Cardiac muscle cell (in vitro differentiated cells and primary cell): ENCODE measurements at regions not wholly inside any gene's neighbourhood (a gene's known extent, or its start where the extent isn't known, plus 50 kb on each side); places are given as distances from the start of the nearest gene placed in this dataset.

ENCODE experiments used
- DNase-seq, 2 donors: peaks; one replicate each; pipeline versions ENCODE4 v3.0.0 to v3.0.0-alpha.2; 2010 to 2017; ENCODE audit warnings: low read depth in 1 of 2, low spot score in 1 of 2
- H3K27ac ChIP-seq: fragments of 200-600 bp; sonication (generic); 2 replicates; pipeline ENCODE4 v1.5.1; 2016
- H3K27me3 ChIP-seq: fragments of 200-600 bp; sonication (generic); 2 replicates; pipeline ENCODE4 v1.6.0; 2016; ENCODE audit warnings: control low read depth
- H3K36me3 ChIP-seq: fragments of 200-600 bp; sonication (generic); 2 replicates; pipeline ENCODE4 v1.5.1; 2016; ENCODE audit warnings: control low read depth
- H3K4me1 ChIP-seq: fragments of 200-600 bp; sonication (generic); 2 replicates; pipeline ENCODE4 v1.8.1; 2017; ENCODE audit warnings: low read depth, mild to moderate bottlenecking, mixed run types
- H3K4me3 ChIP-seq: fragments of 200-600 bp; sonication (generic); 2 replicates; pipeline ENCODE4 v1.5.1; 2016; ENCODE audit warnings: mild to moderate bottlenecking
- H3K9me3 ChIP-seq: fragments of 200-600 bp; sonication (generic); 2 replicates; pipeline ENCODE4 v1.5.1; 2017; ENCODE audit warnings: low read depth, mild to moderate bottlenecking, control low read depth
- CTCF ChIP-seq: IDR thresholded peaks from 2 replicates; pipeline ENCODE4 v1.5.1; 2012; ENCODE audit warnings: low read depth, mild to moderate bottlenecking, low read length

DNA sequence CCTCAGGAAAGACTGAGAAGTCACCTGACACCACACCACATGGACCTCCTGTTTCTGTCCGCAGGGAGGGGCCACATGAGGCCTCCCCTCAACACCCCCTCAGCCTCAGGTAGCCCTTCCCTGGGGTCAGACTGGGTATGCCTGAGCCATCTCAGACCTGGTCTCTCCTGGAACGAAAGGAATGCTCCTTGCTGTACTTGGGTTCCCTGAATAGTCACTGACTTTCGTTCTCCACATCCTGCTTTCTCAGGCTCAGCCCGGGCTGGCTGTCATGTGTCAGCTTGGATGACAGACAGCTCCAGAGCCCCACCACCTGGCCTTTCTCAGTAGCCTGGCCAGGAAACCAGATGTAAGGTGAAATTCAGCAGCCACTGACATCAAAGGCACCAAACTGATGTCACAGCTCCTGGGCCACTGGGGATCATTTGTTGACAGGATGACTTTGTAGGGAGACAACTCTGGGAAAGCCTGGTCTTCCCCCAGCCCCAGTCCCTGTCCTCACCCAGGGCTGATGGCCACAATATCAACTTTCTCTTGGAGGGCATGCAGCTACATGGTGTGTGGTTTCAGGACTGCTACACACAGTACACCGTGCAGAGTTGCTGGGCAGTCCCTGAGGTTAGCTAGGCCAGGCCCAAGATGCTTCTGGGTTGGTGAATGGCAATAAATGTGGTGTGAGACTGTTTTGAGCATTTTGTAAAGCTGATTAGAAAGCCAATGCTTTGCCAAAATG lies 141.4 kb upstream of the MRPS22 start:
- Histone ChIP-seq H3K36me3 (no peaks in the 10 kb centered on the region), H3K27me3 (no peaks in the 10 kb centered on the region), H3K4me3 (no peak overlapping the region), H3K4me1 (peaks cover 12% of the 10 kb centered on the region), H3K9me3 (no peaks in the 10 kb centered on the region), H3K27ac (no peak overlapping the region)
- peak in 1 of 2 donors; percentile 78 for DNase-seq
- no peak for TF ChIP-seq CTCF

DNA sequence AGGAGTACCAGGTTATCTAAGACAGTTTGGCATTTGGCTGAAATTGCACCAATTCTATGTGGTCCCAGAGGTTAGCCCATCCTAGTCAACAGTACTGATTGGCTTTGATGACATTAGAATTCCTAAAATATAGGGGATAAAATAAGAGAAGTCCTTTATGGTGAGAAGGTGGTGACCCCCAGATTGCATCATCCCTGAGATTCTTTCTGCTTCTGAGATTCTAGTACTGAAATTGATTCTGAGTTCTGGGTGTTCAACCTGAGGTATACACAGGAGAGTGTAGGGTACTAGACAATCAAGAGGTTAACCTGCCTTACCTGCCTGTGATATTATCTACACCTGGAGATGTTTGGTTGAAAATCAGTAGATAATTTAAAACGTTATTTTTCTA lies 140.9 kb upstream of the MRPS22 start:
- no peak for TF ChIP-seq CTCF
- H3K4me3 ChIP-seq, result no peak overlapping the region
- peaks cover 12% of the 10 kb centered on the region for H3K4me1 ChIP-seq
- H3K36me3 ChIP-seq, result no peaks in the 10 kb centered on the region
- DNase-seq, result no peak
- H3K27me3 ChIP-seq, result no peaks in the 10 kb centered on the region
- H3K9me3 ChIP-seq, result no peaks in the 10 kb centered on the region
- no peak overlapping the region for H3K27ac ChIP-seq

DNA sequence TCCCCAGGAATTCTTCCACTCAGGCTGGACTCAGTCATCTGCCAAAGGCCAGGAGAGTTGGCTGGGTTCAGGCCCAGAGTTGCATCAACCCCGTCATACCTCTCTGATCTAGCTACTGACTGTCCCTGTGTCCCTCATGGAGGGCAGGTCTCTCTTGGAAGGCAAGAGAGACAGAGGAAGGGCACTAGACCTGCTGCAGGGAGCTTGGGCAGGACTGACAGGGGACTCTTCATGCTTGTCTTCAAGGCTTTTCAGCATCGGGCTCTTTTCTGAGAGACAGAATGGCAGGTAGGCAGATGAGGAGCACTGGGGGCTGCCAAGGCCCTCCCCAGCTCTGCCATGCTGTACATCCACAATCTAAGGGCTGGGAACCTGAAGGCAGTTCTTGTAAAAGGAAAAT lies 140.1 kb upstream of the MRPS22 start:
- Histone ChIP-seq H3K36me3 (no peaks in the 10 kb centered on the region), H3K4me1 (peaks cover 12% of the 10 kb centered on the region), H3K27ac (no peak overlapping the region), H3K4me3 (no peak overlapping the region), H3K9me3 (no peaks in the 10 kb centered on the region), H3K27me3 (no peaks in the 10 kb centered on the region)
- DNase-seq, result no peak
- no peak for TF ChIP-seq CTCF

DNA sequence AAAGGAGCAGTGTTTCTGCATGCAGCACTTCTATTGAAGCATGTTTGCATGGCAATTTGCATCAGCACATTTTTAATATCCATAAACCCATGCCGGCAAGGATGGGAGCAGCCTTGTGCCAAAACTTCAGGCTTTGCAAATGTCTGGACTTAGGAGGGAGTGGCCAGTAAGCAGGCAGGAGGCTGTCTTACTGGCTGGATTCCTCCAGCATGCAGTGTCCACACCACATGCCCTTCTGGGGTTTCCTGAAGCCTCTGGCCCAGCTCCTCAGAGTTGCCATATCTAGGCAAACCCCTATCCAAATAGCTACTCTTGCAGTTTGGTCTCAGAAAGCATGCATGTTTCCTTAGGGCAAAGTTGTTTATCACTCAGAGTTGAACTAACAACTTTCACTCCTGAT lies 139.1 kb upstream of the MRPS22 start:
- H3K27ac ChIP-seq, result no peak overlapping the region
- peaks cover 12% of the 10 kb centered on the region for H3K4me1 ChIP-seq
- H3K36me3 ChIP-seq, result no peaks in the 10 kb centered on the region
- no peaks in the 10 kb centered on the region for H3K27me3 ChIP-seq
- no peaks in the 10 kb centered on the region for H3K9me3 ChIP-seq
- no peak overlapping the region for H3K4me3 ChIP-seq
- no peak for TF ChIP-seq CTCF
- DNase-seq, result peak in 1 of 2 donors; percentile 5

GRCh38 chr3:139213936-139214335 lies 129.9 kb upstream of the MRPS22 start:
- Histone ChIP-seq H3K4me3 (no peak overlapping the region), H3K36me3 (no peaks in the 10 kb centered on the region), H3K27ac (no peak overlapping the region), H3K27me3 (peaks cover 2% of the 10 kb centered on the region), H3K9me3 (no peaks in the 10 kb centered on the region), H3K4me1 (no peaks in the 10 kb centered on the region)
- no peak for TF ChIP-seq CTCF
- DNase-seq, result no peak

DNA sequence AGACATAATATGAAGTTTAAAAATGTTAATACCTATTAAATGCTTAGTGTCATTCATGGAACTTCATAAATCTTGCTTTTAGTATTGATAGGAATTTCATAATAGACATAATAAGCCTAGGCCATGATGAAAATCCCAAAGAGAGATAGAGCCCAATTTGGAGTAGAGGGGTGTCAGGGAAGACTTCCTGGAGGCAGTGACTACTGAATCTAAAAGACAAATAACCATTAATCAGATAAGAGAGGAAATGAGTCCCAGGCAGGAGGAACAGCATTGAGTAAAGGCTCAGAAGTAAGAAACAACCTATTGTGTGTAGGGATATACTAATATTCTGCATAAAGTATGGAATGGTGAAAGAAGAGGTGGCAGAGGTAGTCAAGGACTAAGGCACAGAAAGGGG lies 126.9 kb upstream of the MRPS22 start:
- Histone ChIP-seq H3K36me3 (no peaks in the 10 kb centered on the region), H3K4me1 (no peaks in the 10 kb centered on the region), H3K4me3 (no peak overlapping the region), H3K27ac (no peak overlapping the region), H3K27me3 (peaks cover 2% of the 10 kb centered on the region), H3K9me3 (no peaks in the 10 kb centered on the region)
- no peak for DNase-seq
- TF ChIP-seq CTCF, result no peak
